H1 (cell line): ENCODE measurements at regions not wholly inside any gene's neighbourhood (a gene's known extent, or its start where the extent isn't known, plus 50 kb on each side); places are given as distances from the start of the nearest gene placed in this dataset.

Experiments used
- CTCF ChIA-PET: fragments of 300-600 bp; sonication (Branson Sonifier 250); formaldehyde crosslinking; loops from one replicate; lab custom pipeline; 2021; ENCODE audit not compliant: partially characterized antibody; lab: Charles Lee
- POLR2A ChIA-PET: fragments of 300-600 bp; sonication (Branson Sonifier 250); formaldehyde crosslinking; loops from one replicate; lab custom pipeline; 2021; ENCODE audit warnings: inconsistent platforms; ENCODE audit not compliant: partially characterized antibody; lab: Charles Lee
- DNase-seq, 2 experiments: peaks; one replicate each; pipeline versions ENCODE4 v3.0.0 to v3.0.0-alpha.2; 2010 to 2022; ENCODE audit warnings: low spot score in 2 of 2, low read depth in 1 of 2, mixed read lengths in 1 of 2
- FAIRE-seq: peaks from 2 replicates; lab custom pipeline; 2011; peaks lifted over from hg19 to GRCh38; lab: Jason Lieb, UNC
- H2AFZ ChIP-seq: 2 replicates; pipeline ENCODE4 v1.8.1; 2012; ENCODE audit warnings: low read length, inconsistent platforms
- H2AK5ac ChIP-seq: 2 replicates; pipeline ENCODE4 v1.6.1; 2013; ENCODE audit warnings: low read depth, low read length
- H2BK120ac ChIP-seq: replicated peaks from 2 replicates; pipeline ENCODE3; 2013; ENCODE audit warnings: low read depth, low read length, inconsistent platforms
- H2BK12ac ChIP-seq: 2 replicates; pipeline ENCODE4 v1.6.1; 2013; ENCODE audit warnings: low read depth, low read length
- H2BK15ac ChIP-seq: 2 replicates; pipeline ENCODE4 v1.6.1; 2013; ENCODE audit warnings: low read length
- H2BK20ac ChIP-seq: 2 replicates; pipeline ENCODE4 v1.6.1; 2013; ENCODE audit warnings: low read length
- H2BK5ac ChIP-seq: 2 replicates; pipeline ENCODE4 v1.6.1; 2013; ENCODE audit warnings: low read depth, low read length
- H3K14ac ChIP-seq: 2 replicates; pipeline ENCODE4 v1.6.1; 2013; ENCODE audit warnings: inconsistent platforms; ENCODE audit not compliant: insufficient read length
- H3K18ac ChIP-seq: 2 replicates; pipeline ENCODE4 v1.6.1; 2013; ENCODE audit warnings: low read length; ENCODE audit errors: extremely low read depth
- H3K23ac ChIP-seq: 2 replicates; pipeline ENCODE4 v1.6.1; 2013; ENCODE audit warnings: inconsistent platforms; ENCODE audit not compliant: insufficient read length
- H3K23me2 ChIP-seq: 2 replicates; pipeline ENCODE4 v1.6.1; 2013; ENCODE audit warnings: low read depth, low read length
- H3K27ac ChIP-seq: 2 replicates; pipeline ENCODE4 v1.6.1; 2011; ENCODE audit warnings: low read depth, low read length, inconsistent platforms
- H3K27me3 ChIP-seq, 4 experiments: replicated peaks in 1 of 4; 1 replicate in 1 of 4; 2 replicates in 3 of 4; pipeline versions ENCODE4 v1.6.1 to v1.8.1; 2011 to 2013; ENCODE audit warnings: low read length in 3 of 4, mild to moderate bottlenecking in 3 of 4, inconsistent platforms in 2 of 4, mixed read lengths in 2 of 4, moderate library complexity in 1 of 4; ENCODE audit not compliant: control insufficient read depth in 3 of 4, insufficient read depth in 3 of 4; ENCODE audit errors: extremely low read depth in 1 of 4
- H3K36me3 ChIP-seq, 4 experiments: 2 replicates each; pipeline versions ENCODE4 v1.6.1 to v1.8.1; 2011 to 2013; ENCODE audit warnings: mild to moderate bottlenecking in 4 of 4, low read length in 3 of 4, moderate library complexity in 2 of 4, control low read depth in 1 of 4, inconsistent platforms in 1 of 4; ENCODE audit not compliant: insufficient read depth in 4 of 4, control insufficient read depth in 2 of 4
- H3K4ac ChIP-seq: replicated peaks from 2 replicates; pipeline ENCODE3; 2013; ENCODE audit warnings: low read length, low read depth, mixed read lengths, inconsistent platforms; ENCODE audit not compliant: insufficient read length
- H3K4me1 ChIP-seq, 4 experiments: replicated peaks in 1 of 4; 1 replicate in 1 of 4; 2 replicates in 3 of 4; pipeline versions ENCODE4 v1.6.1 to v1.8.1; 2011 to 2013; ENCODE audit warnings: low read length in 3 of 4, inconsistent platforms in 2 of 4, mixed read lengths in 1 of 4; ENCODE audit not compliant: insufficient read depth in 4 of 4, control insufficient read depth in 3 of 4
- H3K4me2 ChIP-seq, 2 experiments: 2 replicates each; pipeline versions ENCODE4 v1.6.1 to v1.8.1; 2011 to 2013; ENCODE audit warnings: low read depth in 2 of 2, low read length in 2 of 2, control low read depth in 1 of 2, inconsistent platforms in 1 of 2, mild to moderate bottlenecking in 1 of 2; ENCODE audit not compliant: insufficient read depth in 1 of 2
- H3K4me3 ChIP-seq, 4 experiments: fragments of 200-600, 300-600 bp in 1 of 4; sonication (generic), shearing (Covaris generic), sonication (Bioruptor Twin) in 1 of 4; 2 replicates each; pipeline versions ENCODE4 v1.5.1 to v1.8.1; 2011 to 2016; ENCODE audit warnings: low read length in 4 of 4, low read depth in 3 of 4, control low read depth in 2 of 4, inconsistent platforms in 2 of 4, mild to moderate bottlenecking in 2 of 4, mixed read lengths in 1 of 4, moderate library complexity in 1 of 4; ENCODE audit not compliant: insufficient read depth in 2 of 4; ENCODE audit errors: extremely low read depth in 1 of 4
- H3K56ac ChIP-seq: replicated peaks from 2 replicates; pipeline ENCODE3; 2013; ENCODE audit warnings: low read depth, mild to moderate bottlenecking, mixed read lengths, low read length, inconsistent platforms; ENCODE audit not compliant: insufficient read length
- H3K79me1 ChIP-seq: 2 replicates; pipeline ENCODE4 v1.6.1; 2013; ENCODE audit warnings: low read depth, low read length, control low read depth
- H3K79me2 ChIP-seq, 2 experiments: 2 replicates each; pipeline versions ENCODE4 v1.6.1 to v1.8.1; 2012 to 2013; ENCODE audit warnings: low read length in 2 of 2, mild to moderate bottlenecking in 2 of 2, inconsistent platforms in 1 of 2; ENCODE audit not compliant: insufficient read depth in 2 of 2, control insufficient read depth in 1 of 2
- H3K9ac ChIP-seq, 4 experiments: replicated peaks in 1 of 4; 1 replicate in 1 of 4; 2 replicates in 3 of 4; pipeline versions ENCODE4 v1.6.1 to v1.8.1; 2011 to 2013; ENCODE audit warnings: low read depth in 3 of 4, low read length in 3 of 4, control low read depth in 2 of 4, mild to moderate bottlenecking in 2 of 4, moderate library complexity in 2 of 4, inconsistent platforms in 1 of 4; ENCODE audit errors: extremely low read depth in 1 of 4
- H3K9me3 ChIP-seq, 2 experiments: 2 replicates each; pipeline versions ENCODE4 v1.6.1 to v1.8.1; 2012 to 2013; ENCODE audit warnings: mild to moderate bottlenecking in 2 of 2, moderate library complexity in 2 of 2, control low read depth in 1 of 2, inconsistent platforms in 1 of 2, low read depth in 1 of 2, low read length in 1 of 2, mixed read lengths in 1 of 2; ENCODE audit not compliant: insufficient read depth in 2 of 2
- H4K20me1 ChIP-seq, 2 experiments: replicated peaks in 1 of 2; 2 replicates each; pipeline versions ENCODE3 to v1.8.1; 2011 to 2013; ENCODE audit warnings: inconsistent platforms in 2 of 2, low read length in 2 of 2, mild to moderate bottlenecking in 1 of 2; ENCODE audit not compliant: insufficient read depth in 2 of 2, control insufficient read depth in 1 of 2
- H4K5ac ChIP-seq: 2 replicates; pipeline ENCODE4 v1.6.1; 2013; ENCODE audit warnings: low read length, low read depth, mixed read lengths, inconsistent platforms; ENCODE audit not compliant: insufficient read length
- H4K8ac ChIP-seq: 2 replicates; pipeline ENCODE4 v1.8.0; 2013; ENCODE audit warnings: mild to moderate bottlenecking, moderate library complexity, low read length, inconsistent platforms; ENCODE audit not compliant: insufficient read depth; ENCODE audit errors: extremely low read depth
- H4K91ac ChIP-seq: replicated peaks from 2 replicates; pipeline ENCODE3; 2013; ENCODE audit warnings: low read length, mixed read lengths, inconsistent platforms; ENCODE audit not compliant: insufficient read length
- BRCA1 ChIP-seq: IDR thresholded peaks from 2 replicates; pipeline ENCODE4 v1.6.1; 2012; ENCODE audit warnings: low read depth, low read length, improper control_type of control experiment
- EGR1 ChIP-seq: IDR thresholded peaks from 2 replicates; pipeline ENCODE4 v1.6.1; 2011; ENCODE audit warnings: low read depth, low read length, borderline replicate concordance
- SIX5 ChIP-seq: IDR thresholded peaks from 2 replicates; pipeline ENCODE4 v1.6.1; 2011; ENCODE audit warnings: mild to moderate bottlenecking, low read depth, low read length
- whole genome bisulfite sequencing, 2 experiments: shearing (Covaris generic) in 1 of 2; methylation state at CpG; one replicate each; pipeline versions ENCODE4 v1.1.6 to v1.1.7; 2013 to 2015; ENCODE audit warnings: low lambda C conversion rate in 2 of 2, mixed read lengths in 2 of 2, inconsistent platforms in 1 of 2, low coverage in 1 of 2, missing lambda C conversion rate in 1 of 2; ENCODE audit not compliant: insufficient replicate concordance in 2 of 2, insufficient coverage in 1 of 2, insufficient read length in 1 of 2; ENCODE audit errors: extremely low coverage in 1 of 2, missing lambda C conversion rate in 1 of 2; 5-methylcytosine and 5-hydroxymethylcytosine counted together

- Histone ChIP-seq H3K23me2 (no peaks in the 10 kb centered on the region), H3K23ac (no peak overlapping the region), H3K79me1 (no peaks in the 10 kb centered on the region), H2BK120ac (no peak overlapping the region), H3K4me3 (no peak overlapping the region), H3K4ac (no peak overlapping the region), H2BK12ac (no peak overlapping the region), H3K18ac (no peak overlapping the region), H4K5ac (no peak overlapping the region), H3K9me3 (no peaks in the 10 kb centered on the region), H3K56ac (no peak overlapping the region), H3K4me2 (no peak overlapping the region), H4K91ac (no peak overlapping the region), H3K79me2 (no peaks in the 10 kb centered on the region), H3K4me1 (peaks cover 0 to 3% (median 0%) of the 10 kb centered on the region in 4 experiments; a peak in 1 of 7 replicates), H3K27ac (no peak overlapping the region), H3K27me3 (no peaks in the 10 kb centered on the region), H2AFZ (peak overlapping the region; percentile 22; the same call in 1 of the 2 replicates), H3K14ac (no peak overlapping the region), H4K8ac (no peak overlapping the region), H2AK5ac (no peak overlapping the region), H3K36me3 (no peaks in the 10 kb centered on the region), H2BK5ac (no peak overlapping the region), H4K20me1 (no peaks in the 10 kb centered on the region), H2BK15ac (no peak overlapping the region), H2BK20ac (no peak overlapping the region), H3K9ac (no peak overlapping the region)
- DNase-seq (no peak), FAIRE-seq (no peak)
- POLR2A ChIA-PET: no interaction called here
- 78% methylated on average over 3 of the region's 3 CpGs; no CpG with 5 or more reads in 1 of the 2 experiments for WGBS, 2 experiments
- TF ChIP-seq SIX5 (no peak), BRCA1 (no peak), EGR1 (no peak)
- CTCF ChIA-PET: no interaction called here
These were observed 206.6 kb upstream of the PRR16 start for GRCh38 chr5:120257358-120257971.
